HG02870 (cell line): ENCODE measurements at regions not wholly inside any gene's neighbourhood (a gene's known extent, or its start where the extent isn't known, plus 50 kb on each side); places are given as distances from the start of the nearest gene placed in this dataset.
A peak's percentile ranks its signal among the peaks of the same experiment; 100 is the strongest.
"Not testable (repeated sequence)": the region's sequence is repeated elsewhere in the genome, so short reads cannot be mapped to it uniquely, and the experiment has no call there.

Experiments used
- ATAC-seq: cut with Tn5 transposase; IDR thresholded peaks from one replicate; pipeline ENCODE4 v1.9.1; 2021; ENCODE audit warnings: mild to moderate bottlenecking, moderate library complexity; ENCODE audit not compliant: unreplicated experiment

DNA sequence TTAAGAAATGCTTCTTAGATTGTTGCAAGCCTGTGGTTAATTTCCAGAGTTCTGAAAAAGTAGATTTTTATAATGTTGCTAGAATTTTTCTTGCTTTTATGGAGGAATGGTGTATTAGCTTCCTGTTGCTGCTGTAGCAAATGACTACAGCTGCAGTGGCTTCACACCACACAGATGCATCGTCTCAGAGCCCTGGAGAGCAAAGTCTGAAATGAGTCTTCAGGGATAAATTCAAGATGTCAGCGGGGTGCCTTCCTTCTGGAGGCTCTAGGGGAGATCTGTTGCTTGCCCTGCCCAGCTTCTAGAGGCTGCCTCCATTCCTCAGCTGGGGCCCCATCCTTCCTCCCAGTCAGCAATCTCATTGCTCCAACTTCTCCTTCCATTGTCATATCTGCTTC is 187.8 kb downstream of the ZNF516 start:
- ATAC-seq, result peak; percentile 41

DNA sequence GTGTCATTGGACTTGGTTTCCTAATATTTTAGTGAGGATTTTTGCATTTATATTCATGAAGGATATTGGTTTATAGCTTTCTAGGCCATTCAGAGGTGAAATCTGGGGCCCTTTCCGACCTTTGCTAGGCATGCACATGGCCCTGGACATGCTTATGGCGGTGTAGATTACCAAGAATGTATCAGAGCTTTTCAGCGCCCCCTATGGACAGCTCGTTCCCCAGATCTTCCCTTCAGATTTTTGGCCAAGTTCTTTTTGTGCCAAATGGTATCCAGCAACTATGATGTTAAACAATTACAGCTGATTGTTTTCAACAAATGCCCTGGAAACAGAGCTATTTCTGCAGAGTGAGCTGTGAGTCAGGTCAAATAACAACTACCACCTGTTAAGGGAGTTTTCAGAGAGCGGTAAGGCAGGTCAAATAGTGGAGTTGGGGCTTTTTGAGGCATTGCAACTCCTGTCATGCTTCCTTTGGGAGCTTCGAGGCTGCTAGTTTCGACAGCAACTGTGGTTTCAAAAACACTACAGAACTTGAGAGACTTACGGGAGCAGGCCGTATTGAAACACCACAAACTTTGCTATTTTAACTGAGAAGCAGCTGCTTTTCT is 188.3 kb downstream of the ZNF516 start:
- ATAC-seq, result peak; percentile 53

DNA sequence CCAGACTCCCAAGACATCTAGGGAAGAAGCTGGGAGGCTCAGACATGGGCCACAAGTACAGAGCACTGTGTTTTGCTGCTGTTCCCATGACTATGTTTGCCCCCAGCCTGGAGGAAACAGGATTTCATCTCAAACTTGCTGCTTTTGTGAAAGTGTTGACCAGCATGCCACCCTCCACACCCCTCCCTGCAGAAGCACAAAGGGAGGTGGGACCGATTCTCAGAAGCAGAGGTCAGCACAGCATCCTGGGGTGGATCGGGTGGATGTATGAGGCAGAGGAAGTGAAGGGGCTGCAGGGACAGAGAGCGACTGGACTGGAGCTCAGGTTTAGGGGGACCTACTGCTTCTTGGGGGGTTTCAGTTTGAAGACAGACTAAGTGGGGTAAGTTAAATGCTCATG is 209.2 kb downstream of the ZNF516 start:
- ATAC-seq, result no peak

DNA sequence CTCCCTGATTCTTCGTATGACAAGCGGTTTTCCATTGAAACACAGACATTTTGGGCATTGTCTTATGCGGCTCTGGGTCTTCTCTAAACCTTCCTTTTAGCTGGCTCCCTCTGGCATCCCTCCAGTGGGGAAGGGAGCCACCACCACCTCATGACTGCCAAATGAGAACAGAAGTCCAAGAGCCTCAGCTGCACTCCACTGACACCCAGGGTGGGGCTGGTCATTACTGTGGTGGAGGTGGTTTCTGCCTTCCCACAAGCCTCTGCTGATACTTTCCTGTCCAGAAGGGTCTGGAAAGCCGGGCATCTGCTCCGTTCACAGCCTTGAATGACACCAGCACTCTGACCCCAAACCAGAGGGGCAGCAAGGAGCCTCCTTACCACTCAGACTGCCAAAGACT is 213.5 kb downstream of the ZNF516 start:
- no peak for ATAC-seq

DNA sequence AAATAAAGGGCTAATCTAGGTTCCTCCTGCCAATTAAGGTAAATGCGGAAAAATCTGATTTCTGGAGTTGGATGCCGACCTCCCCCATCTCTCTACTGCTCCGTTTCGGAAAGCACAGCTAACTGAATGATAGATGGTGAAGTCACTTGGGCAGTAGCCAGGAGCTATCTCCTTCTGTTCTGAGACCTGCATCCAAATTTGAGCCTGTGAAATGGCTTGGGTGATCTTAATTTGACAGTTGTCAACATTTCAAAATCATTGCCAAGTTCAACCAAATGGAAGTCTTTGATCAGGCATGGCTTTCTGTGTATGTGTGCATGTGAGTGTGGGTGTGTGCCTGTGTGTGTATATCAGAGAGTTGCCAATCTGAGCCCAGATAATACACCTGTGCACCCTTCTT is 217.2 kb downstream of the ZNF516 start:
- ATAC-seq, result no peak

DNA sequence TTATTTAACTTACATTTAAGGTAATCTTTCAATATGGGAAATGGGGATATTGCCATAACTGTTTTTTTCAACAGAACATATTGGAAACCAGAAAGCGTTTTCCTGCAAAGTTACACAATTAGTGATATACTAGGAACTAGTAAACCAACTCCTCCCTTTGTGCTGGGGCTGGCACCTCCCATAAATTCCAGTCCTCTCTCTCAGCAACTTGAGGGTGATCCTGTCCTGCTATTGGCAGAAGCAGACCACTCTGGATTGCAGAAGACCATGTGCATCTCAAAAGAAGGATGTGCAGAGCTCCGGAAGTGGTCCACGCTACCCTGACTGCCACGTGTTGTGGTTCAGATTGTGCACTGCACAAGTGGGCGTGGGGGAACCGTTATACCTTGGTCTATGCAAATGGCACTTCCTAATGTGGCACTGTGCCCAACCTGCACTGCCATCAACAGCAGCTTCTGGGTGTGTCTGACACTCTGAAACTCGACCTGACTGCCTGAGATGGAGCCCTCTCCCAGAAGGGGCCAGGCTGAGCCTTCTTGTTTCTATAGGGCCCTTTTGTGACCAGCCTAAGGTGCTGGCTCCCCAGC is 219.2 kb downstream of the ZNF516 start:
- ATAC-seq, result no peak

DNA sequence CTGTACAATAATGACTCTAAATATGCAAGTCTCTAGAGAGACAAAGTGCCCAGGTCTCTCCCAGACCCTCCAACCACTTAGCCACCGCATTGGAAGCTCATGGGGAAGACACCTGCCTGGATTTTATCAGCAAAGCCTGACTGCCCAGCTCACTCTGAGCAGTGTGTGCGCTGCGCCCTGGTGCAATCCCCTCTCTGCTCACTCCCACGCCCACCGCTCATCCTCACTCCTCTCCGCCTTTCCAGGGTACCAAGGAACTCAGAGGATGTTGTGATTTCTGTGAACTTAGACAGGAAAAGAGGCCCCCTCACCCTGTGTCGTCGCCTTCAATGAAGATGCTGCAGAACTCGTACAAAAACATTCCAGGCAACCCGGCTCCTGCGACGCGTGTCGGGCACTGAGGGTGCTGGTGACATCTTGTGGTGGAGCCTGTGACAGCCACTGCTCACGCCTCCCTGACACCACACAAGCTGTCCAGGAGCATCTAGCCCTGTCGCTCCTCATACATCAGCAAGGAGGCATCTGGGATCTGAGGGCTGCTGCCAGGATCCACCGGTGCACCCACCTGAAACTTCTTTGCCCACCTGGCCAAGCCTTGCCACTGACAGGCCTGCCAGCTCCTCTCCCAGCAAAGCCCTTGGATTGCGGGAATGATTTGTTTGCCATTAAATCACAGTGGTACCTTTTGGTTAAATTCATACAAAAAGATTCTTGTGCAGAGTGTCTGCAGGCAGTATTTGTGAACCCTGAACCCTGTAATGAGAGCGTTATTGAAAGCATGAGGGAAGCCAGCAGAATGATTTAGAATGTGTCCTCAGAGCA is 220.4 kb downstream of the ZNF516 start:
- ATAC-seq, result no peak

DNA sequence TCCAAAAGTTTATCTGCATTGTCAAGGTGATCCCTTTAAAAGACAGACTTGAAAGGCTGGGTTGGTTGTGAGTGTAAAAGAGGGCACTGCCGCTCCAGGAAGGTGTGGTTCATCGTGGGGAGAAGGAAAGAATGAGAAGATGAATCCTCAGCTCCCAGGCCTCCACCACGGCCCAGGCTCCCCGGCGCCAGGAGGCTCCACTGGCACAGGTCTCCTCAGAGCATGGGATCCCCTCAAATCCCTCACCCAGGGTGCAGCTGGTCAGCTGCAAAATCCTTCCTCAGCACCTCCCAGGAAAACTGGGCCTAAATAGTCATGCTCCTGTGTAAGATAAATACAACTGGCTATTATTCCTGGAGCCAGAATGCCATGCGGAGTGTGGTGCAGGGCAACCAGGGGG is 221.1 kb downstream of the ZNF516 start:
- no peak for ATAC-seq

DNA sequence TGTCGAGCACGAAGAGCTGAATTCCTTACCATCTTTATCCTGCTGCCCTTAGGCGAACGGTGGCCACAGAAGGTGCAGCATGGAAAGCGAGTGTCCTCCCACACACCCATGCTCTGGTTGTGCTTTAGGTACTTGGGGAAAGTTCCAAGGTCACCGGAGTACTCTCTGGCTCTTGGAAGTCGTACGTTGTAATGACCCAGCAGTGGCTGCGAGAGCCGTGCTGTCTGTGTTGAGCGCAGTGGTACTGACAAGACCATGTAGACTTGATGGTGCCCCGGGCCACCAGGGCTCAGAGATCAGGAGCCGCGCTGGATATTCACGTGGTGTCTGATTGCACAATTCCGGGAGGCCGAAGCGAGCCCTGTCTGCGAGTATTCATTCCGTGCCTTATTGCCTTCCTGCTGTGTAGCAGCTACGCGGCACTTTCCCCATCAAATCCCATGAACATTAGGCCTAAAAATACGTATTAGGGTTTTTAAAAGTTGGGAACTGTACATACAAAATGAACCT is 222.0 kb downstream of the ZNF516 start:
- ATAC-seq, result no peak

DNA sequence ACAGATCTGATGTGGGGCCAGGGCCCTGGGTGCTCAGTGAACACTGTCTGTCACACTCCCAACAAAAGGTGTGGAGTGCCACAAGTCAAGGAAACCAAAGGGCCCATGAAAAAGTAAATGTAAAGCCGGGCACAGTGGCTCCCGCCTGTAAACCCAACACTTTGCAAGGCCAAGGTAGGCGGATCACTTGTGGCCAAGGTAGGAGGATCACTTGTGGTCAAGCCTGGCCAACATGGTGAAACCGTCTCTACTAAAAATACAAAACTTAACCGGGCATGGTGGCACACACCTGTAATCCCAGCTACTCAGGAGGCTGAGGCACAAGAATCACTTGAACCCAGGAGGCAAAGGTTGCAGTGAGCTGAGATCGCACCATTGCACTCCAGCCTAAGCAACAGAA is 227.6 kb downstream of the ZNF516 start:
- not testable (repeated sequence) for ATAC-seq

DNA sequence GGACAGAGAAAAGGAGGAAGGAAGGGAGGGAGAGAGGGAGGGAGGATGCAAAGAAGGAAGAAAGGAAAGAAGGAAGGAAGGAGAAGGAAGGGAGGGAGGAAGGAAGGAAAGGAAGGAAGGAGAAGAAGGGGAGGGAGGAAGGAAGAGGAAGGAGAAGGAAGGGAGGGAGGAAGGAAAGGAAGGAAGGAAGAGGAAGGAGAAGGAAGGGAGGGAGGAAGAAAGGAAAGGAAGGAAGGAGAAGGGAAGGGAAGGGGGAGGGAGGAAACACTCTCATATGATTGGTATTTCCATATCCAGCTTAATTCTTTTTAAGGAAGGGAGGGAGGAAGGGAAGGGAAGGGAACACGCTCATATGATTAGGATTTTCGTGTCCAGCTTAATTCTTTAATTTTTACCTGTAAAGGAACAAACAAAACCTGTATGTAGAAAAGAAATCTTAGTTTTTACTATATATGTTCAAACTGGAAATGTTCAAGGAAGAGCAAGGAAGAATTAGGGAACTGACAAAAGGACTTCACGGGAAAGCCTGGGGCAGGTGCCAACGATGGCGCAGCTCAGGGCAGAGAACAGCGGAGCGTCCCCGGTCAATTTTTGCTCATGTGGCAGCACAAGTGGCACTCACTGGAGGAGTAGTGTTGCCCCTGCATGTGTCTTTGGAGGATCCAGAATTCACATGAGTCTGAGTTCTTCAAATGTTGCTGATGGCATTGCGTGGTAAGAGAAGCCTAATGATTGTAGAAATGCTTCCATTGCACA is 228.6 kb downstream of the ZNF516 start:
- ATAC-seq, result no peak

DNA sequence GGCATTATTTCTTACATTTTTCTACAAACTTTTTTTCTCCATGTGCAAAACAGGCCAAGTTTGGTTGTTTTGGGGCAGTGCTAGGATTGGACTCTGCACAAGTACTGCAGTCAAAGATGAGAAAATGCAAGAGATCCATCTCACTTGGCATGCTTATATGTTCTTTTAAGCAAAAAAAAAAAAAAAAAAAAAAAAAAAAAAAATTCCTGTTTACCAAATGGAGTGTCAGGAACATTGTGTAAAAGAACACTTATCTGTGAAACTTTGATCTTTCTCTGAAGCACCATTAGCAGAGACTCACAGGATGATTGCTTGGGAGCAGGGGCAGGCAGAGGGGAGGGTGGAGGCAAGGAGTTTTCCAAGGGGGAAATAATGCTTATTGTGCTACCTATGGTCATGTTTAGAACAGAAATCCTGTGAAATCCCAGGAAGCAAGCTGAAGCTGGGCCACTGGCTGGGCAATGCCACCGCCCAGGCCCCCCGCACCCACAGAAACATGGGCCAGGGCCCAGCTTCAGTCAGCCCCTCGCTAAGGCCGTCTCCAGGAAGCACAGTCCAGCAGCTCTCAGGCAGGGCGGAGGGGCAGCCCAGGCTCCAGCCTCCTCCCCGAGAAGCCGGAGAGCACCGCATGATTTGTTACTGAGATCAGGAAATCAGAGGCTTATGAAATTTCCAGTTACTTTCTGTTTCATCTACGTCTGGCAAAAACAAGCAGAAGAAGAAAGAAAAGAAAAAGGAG is 229.4 kb downstream of the ZNF516 start:
- no peak for ATAC-seq

DNA sequence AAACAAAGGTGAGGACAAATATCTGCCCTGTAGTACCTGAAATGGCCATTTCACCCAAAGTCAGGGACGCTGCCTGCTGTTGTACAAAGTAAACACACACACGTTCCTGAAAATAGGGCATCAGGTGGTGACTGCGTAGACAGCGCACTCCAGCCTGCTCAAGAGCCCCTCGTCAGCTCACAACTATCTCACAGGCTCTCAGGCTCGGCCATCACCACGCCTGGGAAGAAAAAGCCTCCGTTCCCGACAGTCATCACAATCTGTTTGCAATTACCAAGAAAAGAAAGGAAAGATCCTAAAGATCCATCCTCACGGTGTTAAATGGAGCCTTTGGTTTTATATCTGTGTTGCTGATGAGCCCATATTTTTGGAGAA is 230.2 kb downstream of the ZNF516 start:
- ATAC-seq, result no peak

DNA sequence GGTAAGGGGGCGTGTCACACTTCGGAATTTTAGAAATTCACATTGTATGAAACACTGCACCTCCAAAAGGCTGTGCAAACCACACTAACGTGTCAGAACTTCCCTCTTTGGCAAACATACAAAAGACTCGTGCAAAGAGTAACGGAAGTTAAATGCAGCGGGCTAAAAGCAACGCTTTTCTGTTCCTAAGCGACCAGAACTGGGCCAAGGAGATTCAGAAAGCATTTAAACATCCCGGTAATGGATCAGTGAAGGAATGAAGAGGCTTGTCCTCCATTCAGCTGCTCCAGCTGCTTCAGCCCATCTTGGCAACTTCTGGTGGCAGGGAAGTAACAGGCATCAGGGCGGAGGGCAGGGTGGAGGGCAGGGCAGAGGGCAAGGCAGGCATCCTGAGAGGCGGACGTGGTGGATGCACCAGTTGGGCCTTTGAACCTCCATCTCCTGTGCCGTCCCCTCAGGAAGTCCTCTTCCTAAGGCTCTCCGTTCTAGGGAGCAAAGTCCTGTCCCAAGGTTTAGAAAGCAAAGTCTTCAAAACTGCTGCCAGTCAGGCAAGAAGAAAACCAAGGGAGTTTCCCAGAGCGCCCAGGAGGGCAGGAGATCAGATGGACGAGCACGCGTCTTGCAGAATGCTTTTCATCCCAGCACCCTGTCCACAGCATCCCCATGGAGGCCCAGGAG is 230.7 kb downstream of the ZNF516 start:
- no peak for ATAC-seq

DNA sequence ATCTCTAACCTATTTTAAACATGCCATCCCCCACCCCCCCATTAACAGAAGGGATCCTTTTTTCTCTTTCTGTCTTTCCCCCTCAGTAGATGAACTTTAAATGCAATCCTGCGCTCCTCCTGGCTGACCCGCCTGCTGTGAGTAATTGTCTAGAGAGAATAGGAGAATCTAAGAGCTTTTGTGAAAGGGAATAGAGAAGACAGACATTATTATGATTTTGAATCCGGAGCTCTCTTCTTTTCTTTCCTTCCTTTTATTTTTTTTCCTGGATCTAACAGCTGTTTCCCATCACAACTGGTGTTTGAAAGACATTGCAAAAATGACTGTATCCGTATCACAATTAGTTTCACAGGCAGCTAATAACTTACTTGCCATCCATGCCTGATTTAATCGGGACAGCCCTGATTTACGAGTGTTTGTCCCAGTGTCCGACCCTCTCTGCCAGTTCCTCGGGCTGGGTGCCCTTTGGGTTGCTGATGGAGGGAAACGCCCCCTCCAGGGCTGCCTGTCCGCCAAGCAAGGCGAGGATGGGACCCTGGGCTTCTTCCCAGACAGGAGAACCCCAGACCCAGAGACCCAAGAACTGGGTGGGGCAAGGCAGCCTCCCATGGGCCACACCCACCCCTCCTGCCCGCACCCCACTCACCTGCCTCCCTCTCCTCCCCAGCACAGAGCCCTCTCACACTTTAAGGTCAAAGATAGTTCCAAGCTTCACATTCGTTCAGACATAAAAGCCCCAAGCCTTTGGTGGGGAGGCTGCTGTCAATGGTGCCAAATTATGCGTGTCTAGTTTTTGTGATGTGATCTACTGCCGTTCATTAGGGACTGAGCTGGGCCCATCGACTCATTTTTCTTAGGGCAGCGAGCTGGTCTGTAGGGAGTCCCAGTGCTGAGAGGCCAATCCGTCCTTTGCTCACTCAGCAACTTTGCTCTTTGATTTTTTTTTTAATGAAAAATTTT is 231.7 kb downstream of the ZNF516 start:
- no peak for ATAC-seq

DNA sequence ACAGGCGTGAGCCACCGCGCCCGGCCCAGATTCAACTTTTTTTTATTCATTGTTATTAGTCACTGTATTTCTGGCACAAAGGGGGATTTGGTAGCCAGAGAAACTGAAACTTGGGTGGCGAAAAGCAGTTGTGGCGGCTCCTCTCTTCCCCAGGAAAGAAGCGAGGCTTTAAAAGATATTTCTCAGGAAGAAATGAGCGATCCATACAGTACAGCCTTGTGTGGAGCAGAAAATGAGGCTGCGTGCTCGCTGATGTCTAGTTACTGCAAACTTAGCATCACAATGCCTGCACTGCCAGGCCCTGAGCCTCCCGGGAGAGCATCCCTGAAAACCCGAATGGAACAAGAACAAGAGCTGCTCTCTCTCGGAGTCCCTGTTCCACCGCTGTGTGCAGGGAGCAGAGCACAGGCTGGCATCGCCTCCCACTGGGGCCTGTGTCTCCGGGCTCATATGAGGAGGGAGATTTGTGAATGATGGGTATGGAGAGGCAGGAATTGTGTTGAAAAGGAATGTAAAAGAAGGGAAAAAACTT is 234.0 kb downstream of the ZNF516 start:
- no peak for ATAC-seq

DNA sequence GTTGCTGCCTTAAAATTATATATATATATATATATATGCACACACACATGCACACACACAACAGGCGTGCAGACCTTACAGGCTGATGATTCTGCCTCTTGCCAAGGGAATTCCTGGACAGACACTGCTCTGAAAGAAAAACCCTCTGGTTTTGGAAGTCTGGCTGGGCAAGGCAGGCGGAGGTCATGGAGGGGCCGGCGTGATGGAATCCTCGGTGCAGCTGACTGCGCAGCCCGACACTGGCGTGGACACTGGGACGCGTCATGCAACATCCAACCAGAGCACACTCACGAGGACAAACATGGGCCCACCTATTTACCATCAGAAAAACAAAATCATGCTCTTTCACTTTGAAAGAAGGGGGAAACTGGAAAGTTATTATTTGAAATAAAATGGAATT is 235.3 kb downstream of the ZNF516 start:
- ATAC-seq, result no peak

DNA sequence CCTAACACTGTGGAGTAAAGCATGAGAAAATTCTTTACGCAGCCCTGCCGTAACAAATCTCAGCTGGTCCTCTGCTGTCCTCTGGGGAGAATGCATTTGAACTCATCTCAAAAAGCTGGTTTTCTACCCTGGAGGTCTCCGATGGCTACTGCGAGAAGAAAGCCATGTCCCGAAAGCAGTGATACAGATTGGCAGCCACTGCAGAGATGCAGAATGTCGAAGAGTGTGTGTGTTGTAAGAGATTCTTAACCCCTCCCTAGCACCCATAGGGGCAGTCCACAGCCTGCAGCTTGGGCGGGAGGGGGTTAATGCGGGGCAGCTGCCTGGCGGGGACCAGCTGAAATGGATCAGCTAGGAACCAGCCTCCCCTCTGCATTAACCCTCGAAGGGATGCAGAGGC is 235.9 kb downstream of the ZNF516 start:
- ATAC-seq, result no peak

DNA sequence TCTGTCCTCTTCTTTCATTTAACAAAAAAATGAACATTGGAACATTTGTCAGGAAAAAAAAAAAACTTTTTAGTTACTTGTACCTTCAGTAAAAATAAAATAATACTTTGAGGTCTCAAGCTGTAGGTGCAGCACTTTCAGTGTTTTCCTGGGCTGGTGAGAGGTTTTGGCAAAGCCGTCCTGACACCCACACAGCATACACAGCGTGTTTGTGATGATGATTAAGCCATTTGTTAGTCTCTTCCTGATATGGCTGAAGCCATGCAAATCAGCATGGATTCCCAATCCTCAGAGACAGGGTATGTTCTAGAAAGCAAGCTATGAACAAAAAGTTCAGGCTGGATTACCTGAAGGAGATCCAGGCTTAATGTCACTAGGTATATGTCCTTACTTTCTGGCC is 236.8 kb downstream of the ZNF516 start:
- no peak for ATAC-seq
